ENCODE measurements at regions not wholly inside any gene's neighbourhood (a gene's known extent, or its start where the extent isn't known, plus 50 kb on each side); places are given as distances from the start of the nearest gene placed in this dataset.

DNA sequence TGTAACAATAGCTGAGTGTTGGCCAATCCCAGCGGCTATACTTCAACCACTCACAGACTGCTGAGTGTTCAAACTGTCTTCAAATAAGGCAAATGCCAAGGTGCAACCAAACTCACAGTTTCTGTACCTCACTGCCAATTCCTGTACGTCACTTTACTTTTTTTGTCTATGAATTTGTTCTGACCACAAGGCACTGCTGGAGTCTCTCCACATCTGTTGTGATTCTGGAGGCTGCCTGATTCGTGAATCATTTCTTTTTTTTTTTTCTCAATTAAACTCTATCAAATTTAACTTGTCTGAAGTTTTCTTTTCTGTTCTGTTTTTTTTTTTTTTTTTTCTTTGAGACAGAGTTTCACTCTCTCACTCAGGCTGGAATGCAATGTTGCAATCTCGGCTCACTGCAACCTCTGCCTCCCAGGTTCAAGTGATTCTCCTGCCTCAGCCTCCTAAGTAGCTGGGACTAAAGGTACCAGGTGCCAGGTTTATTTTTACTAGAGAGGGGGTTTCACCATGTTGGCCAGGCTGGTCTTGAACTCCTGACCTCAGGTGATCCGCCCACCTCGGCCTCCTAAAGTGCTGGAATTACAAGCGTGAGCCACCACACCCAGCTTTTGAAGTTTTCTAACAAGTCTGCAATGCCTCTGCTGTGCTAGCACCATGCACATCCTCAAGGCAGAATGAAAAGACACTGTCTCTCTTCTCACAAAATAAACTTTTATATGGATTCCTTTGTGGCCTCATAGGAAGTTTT is 401.7 kb downstream of the IRS2 start:
- H3K27me3 Mint-ChIP-seq: no peaks in the 10 kb centered on the region
- H3K36me3 Mint-ChIP-seq: no peaks in the 10 kb centered on the region
- no peak overlapping the region for H3K4me3 Mint-ChIP-seq
- no peaks in the 10 kb centered on the region for H3K4me1 Mint-ChIP-seq (ENCODE audit: unreplicated experiment)
- TF ChIP-seq, protein P1, sequence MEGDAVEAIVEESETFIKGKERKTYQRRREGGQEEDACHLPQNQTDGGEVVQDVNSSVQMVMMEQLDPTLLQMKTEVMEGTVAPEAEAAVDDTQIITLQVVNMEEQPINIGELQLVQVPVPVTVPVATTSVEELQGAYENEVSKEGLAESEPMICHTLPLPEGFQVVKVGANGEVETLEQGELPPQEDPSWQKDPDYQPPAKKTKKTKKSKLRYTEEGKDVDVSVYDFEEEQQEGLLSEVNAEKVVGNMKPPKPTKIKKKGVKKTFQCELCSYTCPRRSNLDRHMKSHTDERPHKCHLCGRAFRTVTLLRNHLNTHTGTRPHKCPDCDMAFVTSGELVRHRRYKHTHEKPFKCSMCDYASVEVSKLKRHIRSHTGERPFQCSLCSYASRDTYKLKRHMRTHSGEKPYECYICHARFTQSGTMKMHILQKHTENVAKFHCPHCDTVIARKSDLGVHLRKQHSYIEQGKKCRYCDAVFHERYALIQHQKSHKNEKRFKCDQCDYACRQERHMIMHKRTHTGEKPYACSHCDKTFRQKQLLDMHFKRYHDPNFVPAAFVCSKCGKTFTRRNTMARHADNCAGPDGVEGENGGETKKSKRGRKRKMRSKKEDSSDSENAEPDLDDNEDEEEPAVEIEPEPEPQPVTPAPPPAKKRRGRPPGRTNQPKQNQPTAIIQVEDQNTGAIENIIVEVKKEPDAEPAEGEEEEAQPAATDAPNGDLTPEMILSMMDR (conservative IDR thresholded peaks at IDR 0.05): no peak
- DNase-seq (ENCODE audit: extremely low spot score, unreplicated experiment): no peak
- H3K9me3 Mint-ChIP-seq: no peaks in the 10 kb centered on the region
- H3K27ac Mint-ChIP-seq: no peak overlapping the region

DNA sequence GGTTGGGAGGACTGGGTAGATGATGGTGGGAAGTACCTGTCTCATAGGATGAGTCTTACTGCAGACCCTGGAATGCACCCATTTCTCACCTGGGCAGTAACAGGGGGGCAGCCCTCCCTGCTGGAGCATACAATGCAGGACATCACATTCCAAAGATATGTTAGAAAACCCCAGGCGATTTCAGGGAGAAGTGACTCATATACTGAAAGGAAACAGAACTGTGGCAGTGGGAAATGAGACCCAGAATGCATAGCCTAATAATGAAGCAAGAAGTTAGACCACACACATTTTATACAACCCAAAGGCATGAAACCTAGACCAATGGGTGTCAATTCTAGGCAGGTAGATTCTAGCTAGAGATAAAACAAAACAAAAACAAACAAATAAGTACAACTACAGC is 402.7 kb downstream of the IRS2 start:
- peaks cover 4% of the 10 kb centered on the region for H3K27me3 Mint-ChIP-seq
- no peak overlapping the region for H3K4me3 Mint-ChIP-seq
- DNase-seq (ENCODE audit: extremely low spot score, unreplicated experiment): no peak
- no peaks in the 10 kb centered on the region for H3K4me1 Mint-ChIP-seq (ENCODE audit: unreplicated experiment)
- H3K27ac Mint-ChIP-seq: no peak overlapping the region
- no peaks in the 10 kb centered on the region for H3K9me3 Mint-ChIP-seq
- no peaks in the 10 kb centered on the region for H3K36me3 Mint-ChIP-seq
- TF ChIP-seq, protein P1 (conservative IDR thresholded peaks at IDR 0.05): no peak

DNA sequence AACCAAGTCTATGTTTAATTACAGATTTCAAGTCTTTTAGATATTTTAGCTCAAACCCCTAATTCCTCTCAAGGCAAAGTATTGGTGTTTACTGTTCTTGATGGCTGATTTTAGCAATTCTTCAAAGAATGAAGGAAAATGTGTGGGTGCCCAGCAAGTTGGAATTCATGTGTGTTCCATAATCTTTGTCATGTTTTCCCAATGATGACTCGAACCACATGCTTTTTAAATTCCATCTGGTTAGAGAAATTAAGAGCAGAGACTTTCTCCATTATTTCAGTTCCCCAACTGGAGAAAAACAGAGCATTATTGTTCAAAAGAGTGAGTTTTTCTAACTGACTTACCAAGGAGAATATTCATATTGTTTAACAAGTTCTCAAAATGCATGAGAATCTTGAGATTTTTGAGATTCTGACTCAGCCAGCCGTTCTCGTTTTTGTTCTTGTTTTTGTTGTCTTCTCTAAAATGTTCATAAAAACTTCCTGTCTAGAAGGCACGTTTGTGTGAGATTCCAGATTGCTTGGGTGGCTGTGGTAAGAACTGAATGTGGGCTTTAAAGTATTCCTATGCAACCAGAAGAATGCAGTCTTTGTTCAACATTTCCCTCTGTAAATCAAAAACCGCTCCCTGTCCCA is 404.7 kb downstream of the IRS2 start:
- DNase-seq (ENCODE audit: extremely low spot score, unreplicated experiment): no peak
- Mint-ChIP-seq H3K36me3 (no peaks in the 10 kb centered on the region), H3K27ac (no peak overlapping the region), H3K27me3 (peaks cover 4% of the 10 kb centered on the region), H3K9me3 (no peaks in the 10 kb centered on the region), H3K4me3 (no peak overlapping the region), H3K4me1 (ENCODE audit: unreplicated experiment) (no peaks in the 10 kb centered on the region)
- TF ChIP-seq, protein P1 (conservative IDR thresholded peaks at IDR 0.05): no peak

DNA sequence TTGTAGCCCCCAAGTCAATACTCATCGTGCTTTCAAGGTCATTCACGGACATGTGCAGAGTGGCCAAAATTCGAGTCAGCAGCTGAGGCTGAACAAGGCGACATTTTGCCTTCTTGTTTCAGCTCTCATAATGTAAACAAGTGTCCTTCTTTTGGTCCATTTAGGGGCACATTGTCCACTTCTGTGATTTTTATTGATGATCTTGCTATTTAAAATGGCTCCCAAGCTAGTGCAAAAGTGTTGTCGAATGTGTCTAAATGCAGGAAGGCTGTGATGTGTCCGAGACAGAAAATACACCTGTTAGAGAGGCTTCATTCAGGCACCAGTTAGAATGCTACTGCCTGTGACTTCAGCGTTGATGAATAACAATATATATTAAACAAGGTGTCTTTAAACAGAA is 405.9 kb downstream of the IRS2 start:
- H3K27ac Mint-ChIP-seq: no peak overlapping the region
- no peaks in the 10 kb centered on the region for H3K4me1 Mint-ChIP-seq (ENCODE audit: unreplicated experiment)
- TF ChIP-seq, protein P1 (conservative IDR thresholded peaks at IDR 0.05): no peak
- H3K27me3 Mint-ChIP-seq: peaks cover 4% of the 10 kb centered on the region
- DNase-seq (ENCODE audit: extremely low spot score, unreplicated experiment): no peak
- no peak overlapping the region for H3K4me3 Mint-ChIP-seq
- no peaks in the 10 kb centered on the region for H3K36me3 Mint-ChIP-seq
- H3K9me3 Mint-ChIP-seq: no peaks in the 10 kb centered on the region

DNA sequence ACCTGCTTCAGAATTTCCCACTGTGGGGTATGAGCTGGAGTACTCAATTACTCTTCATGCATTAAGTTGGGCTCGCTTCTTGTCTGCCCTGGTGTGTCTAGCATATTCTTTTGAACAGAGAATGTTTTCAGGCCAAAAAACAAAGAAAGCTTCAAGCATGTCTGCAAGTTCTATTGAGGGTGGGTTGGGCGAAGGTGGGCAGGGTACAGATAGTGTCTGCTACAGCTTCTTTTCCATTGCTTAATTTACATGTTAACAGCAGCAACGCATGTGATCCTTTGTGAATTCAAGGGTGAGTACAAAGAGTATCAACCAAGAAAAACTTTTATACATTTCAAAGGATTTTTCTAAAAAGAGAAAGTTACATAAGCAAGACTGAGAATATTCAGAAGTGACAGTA is 406.5 kb downstream of the IRS2 start:
- Mint-ChIP-seq H3K27ac (no peak overlapping the region), H3K36me3 (no peaks in the 10 kb centered on the region), H3K4me3 (no peak overlapping the region), H3K9me3 (no peaks in the 10 kb centered on the region), H3K4me1 (ENCODE audit: unreplicated experiment) (no peaks in the 10 kb centered on the region), H3K27me3 (peaks cover 4% of the 10 kb centered on the region)
- no peak for DNase-seq (ENCODE audit: extremely low spot score, unreplicated experiment)
- TF ChIP-seq, protein P1 (conservative IDR thresholded peaks at IDR 0.05): no peak

Measured in type B pancreatic cell (in vitro differentiated cells).